CD1c-positive myeloid dendritic cell (primary cell): ENCODE measurements at regions not wholly inside any gene's neighbourhood (a gene's known extent, or its start where the extent isn't known, plus 50 kb on each side); places are given as distances from the start of the nearest gene placed in this dataset.

ENCODE experiments used
- DNase-seq: peaks from one replicate; pipeline ENCODE4 v3.0.0-alpha.2; 2016; ENCODE audit errors: extremely low spot score

- DNase-seq = no peak
These were observed 293.2 kb upstream of the RASGRP1 start for GRCh38 chr15:38857814-38858213.

- DNase-seq = no peak
These were observed 295.0 kb upstream of the RASGRP1 start for GRCh38 chr15:38859574-38859973.

- peak; percentile 59 for DNase-seq
These were observed 295.6 kb upstream of the RASGRP1 start for GRCh38 chr15:38860253-38860652.

- no peak for DNase-seq
These were observed 296.1 kb upstream of the RASGRP1 start for GRCh38 chr15:38860674-38861073.

- no peak for DNase-seq
These were observed 296.5 kb upstream of the RASGRP1 start for GRCh38 chr15:38861108-38861507.

GRCh38 chr15:38862099-38862498 is 297.5 kb upstream of the RASGRP1 start:
- DNase-seq = no peak

- no peak for DNase-seq
These were observed 298.8 kb upstream of the RASGRP1 start for GRCh38 chr15:38863381-38863780.

GRCh38 chr15:38864122-38864521 is 299.5 kb upstream of the RASGRP1 start:
- DNase-seq = no peak

GRCh38 chr15:38864827-38865581 is 300.4 kb upstream of the RASGRP1 start:
- peak; percentile 37 for DNase-seq

GRCh38 chr15:38867556-38867955 is 302.9 kb upstream of the RASGRP1 start:
- DNase-seq = no peak

GRCh38 chr15:38868326-38869114 is 303.9 kb upstream of the RASGRP1 start:
- DNase-seq = peak; percentile 29

- DNase-seq = no peak
These were observed 307.0 kb upstream of the RASGRP1 start for GRCh38 chr15:38871638-38872037.

- no peak for DNase-seq
These were observed 308.1 kb upstream of the RASGRP1 start for GRCh38 chr15:38872732-38873131.

- no peak for DNase-seq
These were observed 308.5 kb upstream of the RASGRP1 start for GRCh38 chr15:38873158-38873557.

- DNase-seq = no peak
These were observed 309.9 kb upstream of the RASGRP1 start for GRCh38 chr15:38874464-38874863.

- DNase-seq = no peak
These were observed 311.6 kb upstream of the RASGRP1 start for GRCh38 chr15:38876211-38876610.

GRCh38 chr15:38876621-38877020 is 312.0 kb upstream of the RASGRP1 start:
- DNase-seq = no peak

GRCh38 chr15:38877471-38877870 is 312.9 kb upstream of the RASGRP1 start:
- no peak for DNase-seq

- DNase-seq = no peak
These were observed 313.4 kb upstream of the RASGRP1 start for GRCh38 chr15:38878026-38878425.

- DNase-seq = no peak
These were observed 314.3 kb upstream of the RASGRP1 start for GRCh38 chr15:38878926-38879325.

GRCh38 chr15:38879909-38880471 is 315.4 kb upstream of the RASGRP1 start:
- DNase-seq = no peak

GRCh38 chr15:38882221-38882620 is 317.6 kb upstream of the RASGRP1 start:
- DNase-seq = peak; percentile 43

GRCh38 chr15:38883987-38884386 is 319.4 kb upstream of the RASGRP1 start:
- DNase-seq = no peak
